ENCODE measurements at regions not wholly inside any gene's neighbourhood (a gene's known extent, or its start where the extent isn't known, plus 50 kb on each side); places are given as distances from the start of the nearest gene placed in this dataset.
"Not testable (repeated sequence)": the region's sequence is repeated elsewhere in the genome, so short reads cannot be mapped to it uniquely, and the experiment has no call there.

DNA sequence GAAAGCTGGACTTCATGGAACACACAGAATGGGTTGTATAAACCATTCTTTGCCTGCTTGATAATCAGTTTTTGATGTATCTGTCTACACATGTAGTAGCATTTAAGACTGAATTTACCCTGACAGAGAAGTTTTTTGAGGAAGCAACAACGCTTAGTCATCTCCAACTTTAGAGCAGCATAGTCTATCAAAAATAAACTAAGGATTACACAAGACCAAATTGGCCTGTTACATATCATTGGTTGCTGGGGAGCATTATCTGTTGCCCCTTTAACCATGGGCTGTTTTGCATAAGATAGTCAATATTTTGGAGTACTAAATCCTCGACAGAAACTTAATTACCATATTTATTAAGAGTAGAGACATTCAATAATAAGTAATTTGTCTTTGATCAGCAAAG is 347.4 kb downstream of the FAM47B start:
- TF ChIP-seq, protein P1, sequence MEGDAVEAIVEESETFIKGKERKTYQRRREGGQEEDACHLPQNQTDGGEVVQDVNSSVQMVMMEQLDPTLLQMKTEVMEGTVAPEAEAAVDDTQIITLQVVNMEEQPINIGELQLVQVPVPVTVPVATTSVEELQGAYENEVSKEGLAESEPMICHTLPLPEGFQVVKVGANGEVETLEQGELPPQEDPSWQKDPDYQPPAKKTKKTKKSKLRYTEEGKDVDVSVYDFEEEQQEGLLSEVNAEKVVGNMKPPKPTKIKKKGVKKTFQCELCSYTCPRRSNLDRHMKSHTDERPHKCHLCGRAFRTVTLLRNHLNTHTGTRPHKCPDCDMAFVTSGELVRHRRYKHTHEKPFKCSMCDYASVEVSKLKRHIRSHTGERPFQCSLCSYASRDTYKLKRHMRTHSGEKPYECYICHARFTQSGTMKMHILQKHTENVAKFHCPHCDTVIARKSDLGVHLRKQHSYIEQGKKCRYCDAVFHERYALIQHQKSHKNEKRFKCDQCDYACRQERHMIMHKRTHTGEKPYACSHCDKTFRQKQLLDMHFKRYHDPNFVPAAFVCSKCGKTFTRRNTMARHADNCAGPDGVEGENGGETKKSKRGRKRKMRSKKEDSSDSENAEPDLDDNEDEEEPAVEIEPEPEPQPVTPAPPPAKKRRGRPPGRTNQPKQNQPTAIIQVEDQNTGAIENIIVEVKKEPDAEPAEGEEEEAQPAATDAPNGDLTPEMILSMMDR (IDR thresholded peaks at IDR 0.05; ENCODE audit: low read depth, low read length): no peak
- no peak overlapping the region for H3K4me3 ChIP-seq (ENCODE audit: low read depth, low read length)

DNA sequence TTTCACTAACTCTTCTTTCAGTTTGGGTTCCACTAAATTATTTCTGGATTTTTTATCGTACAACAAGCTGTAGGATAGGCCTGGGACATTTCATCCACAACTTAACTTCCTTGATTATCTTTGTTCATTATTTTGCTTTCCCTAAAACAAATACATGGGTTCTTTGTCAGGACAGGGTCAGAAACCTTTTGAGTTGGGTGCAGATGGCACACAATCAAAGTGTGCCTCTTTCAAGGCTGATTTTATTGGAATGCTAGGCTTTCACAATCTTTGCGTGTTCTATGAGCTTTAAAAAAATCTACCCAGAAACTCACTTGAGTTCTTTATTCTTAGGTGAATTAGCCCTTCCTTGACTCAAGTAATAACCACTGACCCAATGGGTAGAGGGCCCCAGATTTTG is 348.4 kb downstream of the FAM47B start:
- H3K4me3 ChIP-seq (ENCODE audit: low read depth, low read length): no peak overlapping the region
- TF ChIP-seq, protein P1 (IDR thresholded peaks at IDR 0.05; ENCODE audit: low read depth, low read length): no peak

DNA sequence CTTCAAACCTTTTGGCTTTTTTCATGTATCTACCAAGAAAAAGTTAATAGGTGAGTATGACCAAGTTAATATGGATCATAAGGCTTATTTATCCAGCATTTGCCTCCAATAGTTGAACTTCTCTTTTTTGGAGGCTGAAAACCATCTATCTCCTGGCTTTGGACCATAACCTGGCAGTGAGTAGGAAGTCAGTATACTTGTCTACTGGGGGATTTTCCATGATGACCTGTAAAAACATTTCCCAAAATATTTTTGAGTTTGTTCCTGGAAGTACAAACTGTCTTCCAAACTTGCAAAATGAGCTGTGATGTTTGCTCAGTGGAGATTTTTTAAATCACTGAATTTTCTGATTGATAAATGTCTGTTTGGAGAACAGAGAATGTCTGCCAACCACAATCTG is 349.9 kb downstream of the FAM47B start:
- H3K4me3 ChIP-seq (ENCODE audit: low read depth, low read length): no peak overlapping the region
- TF ChIP-seq, protein P1 (IDR thresholded peaks at IDR 0.05; ENCODE audit: low read depth, low read length): no peak

DNA sequence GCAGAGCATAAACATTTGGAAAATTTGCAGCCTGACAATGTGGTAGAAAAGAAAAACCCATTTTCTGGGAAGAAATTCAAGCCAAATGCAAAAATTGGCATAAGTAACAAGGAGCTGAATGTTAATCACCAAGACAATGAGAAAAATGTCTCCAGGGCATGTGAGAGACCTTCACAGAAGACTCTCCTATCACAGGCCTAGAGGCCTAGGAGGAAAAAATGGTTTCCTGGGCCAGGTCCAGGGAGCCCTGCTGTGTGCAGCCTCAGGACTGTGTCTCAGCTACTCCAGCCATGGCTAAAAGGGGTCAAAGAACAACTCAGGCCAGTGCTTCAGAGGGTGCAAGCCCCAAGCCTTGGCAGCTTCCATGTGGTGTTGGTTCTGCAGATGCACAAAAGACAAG is 362.4 kb downstream of the FAM47B start:
- H3K4me3 ChIP-seq (ENCODE audit: low read depth, low read length): not testable (repeated sequence)

DNA sequence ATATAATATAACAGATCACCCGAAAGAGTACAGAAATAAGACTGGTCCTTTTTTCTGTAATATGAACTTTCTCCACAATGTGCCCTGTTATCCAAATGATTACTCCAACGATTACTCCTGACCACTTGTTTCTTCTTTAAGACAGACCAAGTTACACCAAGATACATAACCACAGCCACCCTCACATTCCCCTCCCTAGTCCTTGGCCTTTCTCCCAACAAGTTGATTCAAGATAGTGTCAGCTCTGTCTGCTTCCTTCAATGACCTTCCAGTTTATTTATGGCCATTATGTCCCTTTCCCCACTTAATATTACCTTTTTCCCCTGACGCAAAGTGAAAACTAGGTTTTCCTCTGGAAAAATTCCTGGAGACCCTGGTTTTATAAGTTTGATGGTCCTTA is 397.2 kb downstream of the FAM47B start:
- TF ChIP-seq, protein P1 (IDR thresholded peaks at IDR 0.05; ENCODE audit: low read depth, low read length): no peak
- H3K4me3 ChIP-seq (ENCODE audit: low read depth, low read length): no peak overlapping the region

DNA sequence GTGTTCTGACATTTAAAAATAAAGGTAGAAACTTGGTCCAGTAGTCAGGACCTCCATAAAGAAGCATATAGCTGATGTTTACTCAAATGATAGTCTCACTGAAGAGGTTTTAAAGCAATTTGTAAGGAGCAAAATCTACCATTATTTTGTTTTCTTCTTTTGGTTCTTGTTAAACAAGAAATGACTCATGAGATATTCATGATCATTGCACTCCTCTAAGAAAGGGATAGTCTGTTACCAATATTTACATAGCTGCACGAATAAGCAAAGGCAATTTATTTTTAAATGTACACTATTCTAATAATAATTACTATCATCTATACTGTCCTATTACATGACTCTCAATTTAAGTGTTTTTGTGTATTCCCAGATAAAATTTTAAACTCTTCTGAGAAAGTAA is 397.9 kb downstream of the FAM47B start:
- H3K4me3 ChIP-seq (ENCODE audit: low read depth, low read length): no peak overlapping the region
- TF ChIP-seq, protein P1 (IDR thresholded peaks at IDR 0.05; ENCODE audit: low read depth, low read length): no peak

DNA sequence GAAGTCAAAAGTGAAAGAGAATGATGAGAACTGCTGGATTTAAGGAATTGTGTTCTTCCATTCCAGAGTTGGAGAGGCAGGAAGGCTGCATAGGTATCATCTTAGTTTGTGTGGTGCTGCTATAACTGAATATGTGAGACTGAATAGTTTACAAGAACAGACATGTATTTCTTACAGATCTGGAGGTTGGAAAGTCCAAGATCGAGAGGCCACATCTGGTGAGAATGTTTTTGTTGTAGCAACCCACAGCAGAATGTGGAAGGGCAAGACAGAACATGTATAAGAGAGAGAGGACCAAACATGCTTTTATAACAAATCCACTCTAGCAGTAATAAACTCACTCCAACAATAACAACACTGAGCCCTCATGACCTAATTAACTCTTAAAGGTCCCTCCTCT is 408.6 kb downstream of the FAM47B start:
- TF ChIP-seq, protein P1 (IDR thresholded peaks at IDR 0.05; ENCODE audit: low read depth, low read length): no peak
- no peak overlapping the region for H3K4me3 ChIP-seq (ENCODE audit: low read depth, low read length)

DNA sequence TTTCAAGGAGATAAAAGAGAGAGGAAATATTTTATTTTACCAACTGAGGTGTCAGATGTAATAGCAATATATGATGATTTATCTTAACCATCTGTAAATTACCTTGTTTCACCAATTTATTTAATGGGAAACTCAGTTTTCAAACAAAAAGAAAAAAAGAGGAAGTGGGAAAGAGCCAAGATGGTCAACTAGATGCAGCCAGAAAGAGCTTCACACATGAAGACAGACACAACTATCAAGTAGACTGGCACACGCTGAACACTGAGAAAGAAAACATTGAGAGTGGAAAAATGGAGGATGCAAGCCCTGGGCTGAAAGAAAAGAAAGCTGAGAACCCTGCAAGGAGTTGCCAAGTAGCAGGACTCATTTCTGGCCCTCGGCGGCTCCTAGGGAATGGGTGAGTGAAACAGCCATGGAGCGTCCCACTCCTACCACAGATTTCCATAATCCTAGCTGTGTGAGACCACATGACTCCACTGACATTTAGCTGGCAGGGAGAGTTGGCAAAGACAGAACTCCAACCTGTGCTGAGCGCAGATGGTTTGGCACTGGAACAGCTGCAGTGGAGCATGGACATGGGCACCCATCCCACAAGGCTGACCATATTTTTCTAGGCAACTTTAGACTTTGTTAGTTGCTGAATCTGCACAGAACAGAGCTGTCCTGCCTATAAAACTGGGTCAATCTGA is 409.3 kb downstream of the FAM47B start:
- TF ChIP-seq, protein P1 (IDR thresholded peaks at IDR 0.05; ENCODE audit: low read depth, low read length): no peak
- no peak overlapping the region for H3K4me3 ChIP-seq (ENCODE audit: low read depth, low read length)
